Nephron (organoid): ENCODE measurements at regions not wholly inside any gene's neighbourhood (a gene's known extent, or its start where the extent isn't known, plus 50 kb on each side); places are given as distances from the start of the nearest gene placed in this dataset.
A peak's percentile ranks its signal among the peaks of the same experiment; 100 is the strongest.

Source experiments
- H3K27ac Mint-ChIP-seq, 3 experiments: 2 replicates each; pipeline ENCODE4 v1.8.0; 2020; ENCODE audit warnings: mixed read lengths in 3 of 3, mild to moderate bottlenecking in 2 of 3, moderate library complexity in 1 of 3
- H3K27me3 Mint-ChIP-seq: 2 replicates; pipeline ENCODE4 v1.8.0; 2021; ENCODE audit warnings: low read depth, mild to moderate bottlenecking, moderate library complexity, mixed read lengths
- H3K36me3 Mint-ChIP-seq: 2 replicates; pipeline ENCODE4 v1.8.0; 2020; ENCODE audit warnings: low read depth, mixed read lengths
- H3K4me1 Mint-ChIP-seq: 2 replicates; pipeline ENCODE4 v1.8.0; 2020; ENCODE audit warnings: mixed read lengths
- H3K4me3 Mint-ChIP-seq, 3 experiments: 2 replicates each; pipeline ENCODE4 v1.8.0; 2020; ENCODE audit warnings: mild to moderate bottlenecking in 3 of 3, mixed read lengths in 3 of 3, moderate library complexity in 2 of 3
- H3K9me3 Mint-ChIP-seq: 2 replicates; pipeline ENCODE4 v1.8.0; 2020; ENCODE audit warnings: mixed read lengths
- CTCF ChIP-seq, 3 experiments: fragments of 200-600 bp; sonication (generic); IDR thresholded peaks; one replicate each; pipeline ENCODE4 v1.5.0; 2021; ENCODE audit warnings: antibody characterized with exemption in 3 of 3; ENCODE audit not compliant: unreplicated experiment in 3 of 3

- no peaks in the 10 kb centered on the region for H3K4me1 Mint-ChIP-seq
- peaks cover 11% of the 10 kb centered on the region for H3K27me3 Mint-ChIP-seq
- no peaks in the 10 kb centered on the region for H3K36me3 Mint-ChIP-seq
- H3K27ac Mint-ChIP-seq = no peak overlapping the region
- H3K9me3 Mint-ChIP-seq = peaks cover 5% of the 10 kb centered on the region
- no peak overlapping the region for H3K4me3 Mint-ChIP-seq
- no peak for TF ChIP-seq CTCF (IDR thresholded peaks at IDR 0.05; ENCODE audit: unreplicated experiment in 3 of 3)
These were observed 228.4 kb upstream of the RAB4A start for GRCh38 chr1:229042482-229042881.

GRCh38 chr1:229043115-229043514 lies 227.8 kb upstream of the RAB4A start:
- Mint-ChIP-seq H3K36me3 (no peaks in the 10 kb centered on the region), H3K4me3 (no peak overlapping the region), H3K4me1 (no peaks in the 10 kb centered on the region), H3K27ac (no peak overlapping the region), H3K27me3 (peaks cover 11% of the 10 kb centered on the region), H3K9me3 (peaks cover 5% of the 10 kb centered on the region)
- no peak for TF ChIP-seq CTCF (IDR thresholded peaks at IDR 0.05; ENCODE audit: unreplicated experiment in 3 of 3)

- no peak overlapping the region for H3K27ac Mint-ChIP-seq
- peak overlapping the region in 1 of 3 experiments; percentile 24 for H3K4me3 Mint-ChIP-seq
- H3K9me3 Mint-ChIP-seq = peaks cover 14% of the 10 kb centered on the region
- no peaks in the 10 kb centered on the region for H3K36me3 Mint-ChIP-seq
- TF ChIP-seq CTCF (IDR thresholded peaks at IDR 0.05; ENCODE audit: unreplicated experiment in 3 of 3) = no peak
- H3K27me3 Mint-ChIP-seq = peaks cover 17% of the 10 kb centered on the region
- H3K4me1 Mint-ChIP-seq = no peaks in the 10 kb centered on the region
These were observed 224.6 kb upstream of the RAB4A start for GRCh38 chr1:229046251-229046853.

GRCh38 chr1:229047161-229047839 lies 223.6 kb upstream of the RAB4A start:
- H3K27ac Mint-ChIP-seq = no peak overlapping the region
- no peak for TF ChIP-seq CTCF (IDR thresholded peaks at IDR 0.05; ENCODE audit: unreplicated experiment in 3 of 3)
- H3K27me3 Mint-ChIP-seq = peaks cover 17% of the 10 kb centered on the region
- no peak overlapping the region for H3K4me3 Mint-ChIP-seq
- H3K36me3 Mint-ChIP-seq = no peaks in the 10 kb centered on the region
- H3K4me1 Mint-ChIP-seq = no peaks in the 10 kb centered on the region
- H3K9me3 Mint-ChIP-seq = peaks cover 18% of the 10 kb centered on the region

GRCh38 chr1:229047840-229048620 lies 222.9 kb upstream of the RAB4A start:
- Mint-ChIP-seq H3K27ac (no peak overlapping the region), H3K4me1 (no peaks in the 10 kb centered on the region), H3K27me3 (peaks cover 18% of the 10 kb centered on the region), H3K9me3 (peaks cover 18% of the 10 kb centered on the region), H3K36me3 (no peaks in the 10 kb centered on the region), H3K4me3 (no peak overlapping the region)
- TF ChIP-seq CTCF (IDR thresholded peaks at IDR 0.05; ENCODE audit: unreplicated experiment in 3 of 3) = no peak
